H1 (cell line): ENCODE measurements at regions not wholly inside any gene's neighbourhood (a gene's known extent, or its start where the extent isn't known, plus 50 kb on each side); places are given as distances from the start of the nearest gene placed in this dataset.

ENCODE experiments used
- CTCF ChIA-PET: fragments of 300-600 bp; sonication (Branson Sonifier 250); formaldehyde crosslinking; loops from one replicate; lab custom pipeline; 2021; ENCODE audit not compliant: partially characterized antibody; lab: Charles Lee
- POLR2A ChIA-PET: fragments of 300-600 bp; sonication (Branson Sonifier 250); formaldehyde crosslinking; loops from one replicate; lab custom pipeline; 2021; ENCODE audit warnings: inconsistent platforms; ENCODE audit not compliant: partially characterized antibody; lab: Charles Lee
- DNase-seq, 2 experiments: peaks; one replicate each; pipeline versions ENCODE4 v3.0.0 to v3.0.0-alpha.2; 2010 to 2022; ENCODE audit warnings: low spot score in 2 of 2, low read depth in 1 of 2, mixed read lengths in 1 of 2
- FAIRE-seq: peaks from 2 replicates; lab custom pipeline; 2011; peaks lifted over from hg19 to GRCh38; lab: Jason Lieb, UNC
- H2AFZ ChIP-seq: 2 replicates; pipeline ENCODE4 v1.8.1; 2012; ENCODE audit warnings: low read length, inconsistent platforms
- H2AK5ac ChIP-seq: 2 replicates; pipeline ENCODE4 v1.6.1; 2013; ENCODE audit warnings: low read depth, low read length
- H2BK120ac ChIP-seq: replicated peaks from 2 replicates; pipeline ENCODE3; 2013; ENCODE audit warnings: low read depth, low read length, inconsistent platforms
- H2BK12ac ChIP-seq: 2 replicates; pipeline ENCODE4 v1.6.1; 2013; ENCODE audit warnings: low read depth, low read length
- H2BK15ac ChIP-seq: 2 replicates; pipeline ENCODE4 v1.6.1; 2013; ENCODE audit warnings: low read length
- H2BK20ac ChIP-seq: 2 replicates; pipeline ENCODE4 v1.6.1; 2013; ENCODE audit warnings: low read length
- H2BK5ac ChIP-seq: 2 replicates; pipeline ENCODE4 v1.6.1; 2013; ENCODE audit warnings: low read depth, low read length
- H3K14ac ChIP-seq: 2 replicates; pipeline ENCODE4 v1.6.1; 2013; ENCODE audit warnings: inconsistent platforms; ENCODE audit not compliant: insufficient read length
- H3K18ac ChIP-seq: 2 replicates; pipeline ENCODE4 v1.6.1; 2013; ENCODE audit warnings: low read length; ENCODE audit errors: extremely low read depth
- H3K23ac ChIP-seq: 2 replicates; pipeline ENCODE4 v1.6.1; 2013; ENCODE audit warnings: inconsistent platforms; ENCODE audit not compliant: insufficient read length
- H3K23me2 ChIP-seq: 2 replicates; pipeline ENCODE4 v1.6.1; 2013; ENCODE audit warnings: low read depth, low read length
- H3K27ac ChIP-seq: 2 replicates; pipeline ENCODE4 v1.6.1; 2011; ENCODE audit warnings: low read depth, low read length, inconsistent platforms
- H3K27me3 ChIP-seq, 4 experiments: replicated peaks in 1 of 4; 1 replicate in 1 of 4; 2 replicates in 3 of 4; pipeline versions ENCODE4 v1.6.1 to v1.8.1; 2011 to 2013; ENCODE audit warnings: low read length in 3 of 4, mild to moderate bottlenecking in 3 of 4, inconsistent platforms in 2 of 4, mixed read lengths in 2 of 4, moderate library complexity in 1 of 4; ENCODE audit not compliant: control insufficient read depth in 3 of 4, insufficient read depth in 3 of 4; ENCODE audit errors: extremely low read depth in 1 of 4
- H3K36me3 ChIP-seq, 4 experiments: 2 replicates each; pipeline versions ENCODE4 v1.6.1 to v1.8.1; 2011 to 2013; ENCODE audit warnings: mild to moderate bottlenecking in 4 of 4, low read length in 3 of 4, moderate library complexity in 2 of 4, control low read depth in 1 of 4, inconsistent platforms in 1 of 4; ENCODE audit not compliant: insufficient read depth in 4 of 4, control insufficient read depth in 2 of 4
- H3K4ac ChIP-seq: replicated peaks from 2 replicates; pipeline ENCODE3; 2013; ENCODE audit warnings: low read length, low read depth, mixed read lengths, inconsistent platforms; ENCODE audit not compliant: insufficient read length
- H3K4me1 ChIP-seq, 4 experiments: replicated peaks in 1 of 4; 1 replicate in 1 of 4; 2 replicates in 3 of 4; pipeline versions ENCODE4 v1.6.1 to v1.8.1; 2011 to 2013; ENCODE audit warnings: low read length in 3 of 4, inconsistent platforms in 2 of 4, mixed read lengths in 1 of 4; ENCODE audit not compliant: insufficient read depth in 4 of 4, control insufficient read depth in 3 of 4
- H3K4me2 ChIP-seq, 2 experiments: 2 replicates each; pipeline versions ENCODE4 v1.6.1 to v1.8.1; 2011 to 2013; ENCODE audit warnings: low read depth in 2 of 2, low read length in 2 of 2, control low read depth in 1 of 2, inconsistent platforms in 1 of 2, mild to moderate bottlenecking in 1 of 2; ENCODE audit not compliant: insufficient read depth in 1 of 2
- H3K4me3 ChIP-seq, 4 experiments: fragments of 200-600, 300-600 bp in 1 of 4; sonication (generic), shearing (Covaris generic), sonication (Bioruptor Twin) in 1 of 4; 2 replicates each; pipeline versions ENCODE4 v1.5.1 to v1.8.1; 2011 to 2016; ENCODE audit warnings: low read length in 4 of 4, low read depth in 3 of 4, control low read depth in 2 of 4, inconsistent platforms in 2 of 4, mild to moderate bottlenecking in 2 of 4, mixed read lengths in 1 of 4, moderate library complexity in 1 of 4; ENCODE audit not compliant: insufficient read depth in 2 of 4; ENCODE audit errors: extremely low read depth in 1 of 4
- H3K56ac ChIP-seq: replicated peaks from 2 replicates; pipeline ENCODE3; 2013; ENCODE audit warnings: low read depth, mild to moderate bottlenecking, mixed read lengths, low read length, inconsistent platforms; ENCODE audit not compliant: insufficient read length
- H3K79me1 ChIP-seq: 2 replicates; pipeline ENCODE4 v1.6.1; 2013; ENCODE audit warnings: low read depth, low read length, control low read depth
- H3K79me2 ChIP-seq, 2 experiments: 2 replicates each; pipeline versions ENCODE4 v1.6.1 to v1.8.1; 2012 to 2013; ENCODE audit warnings: low read length in 2 of 2, mild to moderate bottlenecking in 2 of 2, inconsistent platforms in 1 of 2; ENCODE audit not compliant: insufficient read depth in 2 of 2, control insufficient read depth in 1 of 2
- H3K9ac ChIP-seq, 4 experiments: replicated peaks in 1 of 4; 1 replicate in 1 of 4; 2 replicates in 3 of 4; pipeline versions ENCODE4 v1.6.1 to v1.8.1; 2011 to 2013; ENCODE audit warnings: low read depth in 3 of 4, low read length in 3 of 4, control low read depth in 2 of 4, mild to moderate bottlenecking in 2 of 4, moderate library complexity in 2 of 4, inconsistent platforms in 1 of 4; ENCODE audit errors: extremely low read depth in 1 of 4
- H3K9me3 ChIP-seq, 2 experiments: 2 replicates each; pipeline versions ENCODE4 v1.6.1 to v1.8.1; 2012 to 2013; ENCODE audit warnings: mild to moderate bottlenecking in 2 of 2, moderate library complexity in 2 of 2, control low read depth in 1 of 2, inconsistent platforms in 1 of 2, low read depth in 1 of 2, low read length in 1 of 2, mixed read lengths in 1 of 2; ENCODE audit not compliant: insufficient read depth in 2 of 2
- H4K20me1 ChIP-seq, 2 experiments: replicated peaks in 1 of 2; 2 replicates each; pipeline versions ENCODE3 to v1.8.1; 2011 to 2013; ENCODE audit warnings: inconsistent platforms in 2 of 2, low read length in 2 of 2, mild to moderate bottlenecking in 1 of 2; ENCODE audit not compliant: insufficient read depth in 2 of 2, control insufficient read depth in 1 of 2
- H4K5ac ChIP-seq: 2 replicates; pipeline ENCODE4 v1.6.1; 2013; ENCODE audit warnings: low read length, low read depth, mixed read lengths, inconsistent platforms; ENCODE audit not compliant: insufficient read length
- H4K8ac ChIP-seq: 2 replicates; pipeline ENCODE4 v1.8.0; 2013; ENCODE audit warnings: mild to moderate bottlenecking, moderate library complexity, low read length, inconsistent platforms; ENCODE audit not compliant: insufficient read depth; ENCODE audit errors: extremely low read depth
- H4K91ac ChIP-seq: replicated peaks from 2 replicates; pipeline ENCODE3; 2013; ENCODE audit warnings: low read length, mixed read lengths, inconsistent platforms; ENCODE audit not compliant: insufficient read length
- ATF2 ChIP-seq: IDR thresholded peaks from 2 replicates; pipeline ENCODE4 v1.6.1; 2012; ENCODE audit warnings: low read length, inconsistent platforms
- CBX5 ChIP-seq: fragments of 300-800, 300-1000 bp; sonication (generic); IDR thresholded peaks from 2 replicates; pipeline ENCODE4 v1.7.1; 2016; ENCODE audit warnings: antibody characterized with exemption, low read length, low read depth
- CREB1 ChIP-seq: IDR thresholded peaks from 2 replicates; pipeline ENCODE4 v1.6.1; 2012; ENCODE audit warnings: inconsistent platforms
- GABPA ChIP-seq: IDR thresholded peaks from 2 replicates; pipeline ENCODE4 v1.6.1; 2011; ENCODE audit warnings: mild to moderate bottlenecking, low read length, moderate library complexity, borderline replicate concordance; ENCODE audit not compliant: insufficient read depth
- HDAC6 ChIP-seq: IDR thresholded peaks from one replicate; pipeline ENCODE4 v1.7.1; 2012; ENCODE audit warnings: low read depth, mild to moderate bottlenecking, inconsistent platforms, low read length, moderate library complexity
- MAFK ChIP-seq: IDR thresholded peaks from 2 replicates; pipeline ENCODE4 v1.6.1; 2012; ENCODE audit warnings: low read depth, mild to moderate bottlenecking, improper control_type of control experiment, low read length
- PHF8 ChIP-seq: fragments of 200-600 bp; sonication (generic); conservative IDR thresholded peaks from 2 replicates; pipeline ENCODE4 v1.7.1; 2012; ENCODE audit warnings: low read depth, mild to moderate bottlenecking, inconsistent platforms, low read length, moderate library complexity
- POU5F1 ChIP-seq: IDR thresholded peaks from 2 replicates; pipeline ENCODE4 v1.6.1; 2011; ENCODE audit warnings: low read depth, mild to moderate bottlenecking, low read length, moderate library complexity
- SRF ChIP-seq: IDR thresholded peaks from 2 replicates; pipeline ENCODE4 v1.6.1; 2011; ENCODE audit warnings: mild to moderate bottlenecking, low read depth, low read length, moderate library complexity
- WGBS, 2 experiments: shearing (Covaris generic) in 1 of 2; methylation state at CpG; one replicate each; pipeline versions ENCODE4 v1.1.6 to v1.1.7; 2013 to 2015; ENCODE audit warnings: low lambda C conversion rate in 2 of 2, mixed read lengths in 2 of 2, inconsistent platforms in 1 of 2, low coverage in 1 of 2, missing lambda C conversion rate in 1 of 2; ENCODE audit not compliant: insufficient replicate concordance in 2 of 2, insufficient coverage in 1 of 2, insufficient read length in 1 of 2; ENCODE audit errors: extremely low coverage in 1 of 2, missing lambda C conversion rate in 1 of 2; 5-methylcytosine and 5-hydroxymethylcytosine counted together

GRCh38 chr3:182241196-182241765 is 529.6 kb downstream of the SOX2 start:
- Histone ChIP-seq H2BK120ac (no peak overlapping the region), H2BK12ac (no peak overlapping the region), H3K4me2 (no peak overlapping the region), H3K9ac (no peak overlapping the region), H3K27me3 (no peaks in the 10 kb centered on the region), H3K56ac (no peak overlapping the region), H3K27ac (no peak overlapping the region), H3K23ac (no peak overlapping the region), H2BK20ac (no peak overlapping the region), H2BK5ac (no peak overlapping the region), H3K79me1 (no peaks in the 10 kb centered on the region), H3K4ac (no peak overlapping the region), H4K20me1 (no peaks in the 10 kb centered on the region), H3K14ac (no peak overlapping the region), H3K36me3 (no peaks in the 10 kb centered on the region), H2AFZ (no peak overlapping the region), H3K23me2 (no peaks in the 10 kb centered on the region; the same call in 1 of the 2 replicates), H3K18ac (no peak overlapping the region), H2AK5ac (no peak overlapping the region), H4K8ac (no peak overlapping the region), H3K4me1 (peaks cover 0 to 8% (median 3%) of the 10 kb centered on the region in 4 experiments; a peak in 3 of 7 replicates), H3K9me3 (no peaks in the 10 kb centered on the region), H2BK15ac (no peak overlapping the region), H3K4me3 (no peak overlapping the region), H4K91ac (no peak overlapping the region), H4K5ac (no peak overlapping the region), H3K79me2 (no peaks in the 10 kb centered on the region)
- 89% methylated on average over 8 of the region's 8 CpGs; no CpG with 5 or more reads in 1 of the 2 experiments for WGBS, 2 experiments
- no peak for TF ChIP-seq GABPA
- no peak for TF ChIP-seq MAFK
- no peak for TF ChIP-seq POU5F1
- no peak for TF ChIP-seq PHF8
- no peak for TF ChIP-seq CREB1
- no peak for TF ChIP-seq CBX5
- no peak for TF ChIP-seq HDAC6
- no peak for TF ChIP-seq ATF2
- no peak for TF ChIP-seq SRF
- ChIA-PET POLR2A (no interaction called here), CTCF (interaction anchor here (0.9 to 1.9 kb wide), 3 partner anchors 8 to 1059 kb away, joined by 3 to 5 read pairs (median 4); no protein-coding TSS in a partner anchor)
- DNase-seq, result no peak
- FAIRE-seq, result no peak
